ENCODE measurements at regions not wholly inside any gene's neighbourhood (a gene's known extent, or its start where the extent isn't known, plus 50 kb on each side); places are given as distances from the start of the nearest gene placed in this dataset.

GRCh38 chr3:156606729-156607128, 51.8 kb upstream of the SSR3 start:
- Histone ChIP-seq H2AFZ (ENCODE audit: insufficient read depth, low read length, poor library complexity) (no peak overlapping the region), H3K27ac (ENCODE audit: low read depth, low read length) (no peak overlapping the region), H3K79me2 (ENCODE audit: control insufficient read depth, insufficient read depth, low read length, poor library complexity) (no peaks in the 10 kb centered on the region), H3K23ac (ENCODE audit: low read length) (no peak overlapping the region), H2BK120ac (ENCODE audit: insufficient read depth, low read length, poor library complexity) (no peak overlapping the region), H4K12ac (ENCODE audit: low read depth, low read length) (no peak overlapping the region), H4K91ac (ENCODE audit: low read depth, low read length) (no peak overlapping the region), H3K9ac (ENCODE audit: low read length) (no peak overlapping the region), H3K4me1 (ENCODE audit: control insufficient read depth in 1 of 2, insufficient read depth in 2 of 2, low read length in 2 of 2) (peaks cover 6 to 8% of the 10 kb centered on the region in 2 experiments), H4K8ac (ENCODE audit: low read depth, low read length) (no peak overlapping the region), H3K9me3 (ENCODE audit: insufficient read depth, low read depth, low read length) (no peaks in the 10 kb centered on the region), H2AK5ac (ENCODE audit: low read length) (no peak overlapping the region), H2BK12ac (ENCODE audit: low read length) (no peak overlapping the region), H3K4me3 (ENCODE audit: low read depth, low read length) (no peak overlapping the region), H3K18ac (ENCODE audit: low read length) (no peak overlapping the region), H2BK5ac (ENCODE audit: low read depth, low read length, poor library complexity) (no peak overlapping the region), H3K14ac (ENCODE audit: low read length) (no peak overlapping the region), H3K4me2 (ENCODE audit: low read length) (no peak overlapping the region), H3K36me3 (ENCODE audit: control insufficient read depth in 1 of 2, insufficient read depth in 2 of 2, low read length in 2 of 2) (no peaks in the 10 kb centered on the region), H3K79me1 (ENCODE audit: low read length) (no peaks in the 10 kb centered on the region), H3K27me3 (ENCODE audit: insufficient read depth, low read length) (no peaks in the 10 kb centered on the region), H3K4ac (ENCODE audit: low read depth, low read length) (no peak overlapping the region)
- no peak for DNase-seq
- WGBS (ENCODE audit: extremely low coverage, insufficient coverage, insufficient read length) = no CpG with 5 or more reads among the region's 4 CpGs

GRCh38 chr3:156605686-156606605, 51.0 kb upstream of the SSR3 start:
- Histone ChIP-seq H3K4ac (ENCODE audit: low read depth, low read length) (no peak overlapping the region), H2BK12ac (ENCODE audit: low read length) (no peak overlapping the region), H3K4me1 (ENCODE audit: control insufficient read depth in 1 of 2, insufficient read depth in 2 of 2, low read length in 2 of 2) (peaks cover 6 to 8% of the 10 kb centered on the region in 2 experiments), H3K79me2 (ENCODE audit: control insufficient read depth, insufficient read depth, low read length, poor library complexity) (no peaks in the 10 kb centered on the region), H2BK120ac (ENCODE audit: insufficient read depth, low read length, poor library complexity) (no peak overlapping the region), H3K14ac (ENCODE audit: low read length) (no peak overlapping the region), H4K12ac (ENCODE audit: low read depth, low read length) (peak overlapping the region; percentile 3), H3K9me3 (ENCODE audit: insufficient read depth, low read depth, low read length) (no peaks in the 10 kb centered on the region), H4K8ac (ENCODE audit: low read depth, low read length) (peak overlapping the region; percentile 91), H2AFZ (ENCODE audit: insufficient read depth, low read length, poor library complexity) (peak overlapping the region; percentile 92), H4K91ac (ENCODE audit: low read depth, low read length) (peak overlapping the region; percentile 42), H3K36me3 (ENCODE audit: control insufficient read depth in 1 of 2, insufficient read depth in 2 of 2, low read length in 2 of 2) (no peaks in the 10 kb centered on the region), H3K23ac (ENCODE audit: low read length) (no peak overlapping the region), H3K9ac (ENCODE audit: low read length) (peak overlapping the region; percentile 71), H3K27ac (ENCODE audit: low read depth, low read length) (no peak overlapping the region), H3K27me3 (ENCODE audit: insufficient read depth, low read length) (no peaks in the 10 kb centered on the region), H3K4me2 (ENCODE audit: low read length) (peak overlapping the region; percentile 83), H3K4me3 (ENCODE audit: low read depth, low read length) (peak overlapping the region; percentile 53), H2AK5ac (ENCODE audit: low read length) (no peak overlapping the region), H3K79me1 (ENCODE audit: low read length) (no peaks in the 10 kb centered on the region), H2BK5ac (ENCODE audit: low read depth, low read length, poor library complexity) (no peak overlapping the region), H3K18ac (ENCODE audit: low read length) (no peak overlapping the region)
- WGBS (ENCODE audit: extremely low coverage, insufficient coverage, insufficient read length) = no CpG with 5 or more reads among the region's 37 CpGs
- peak in 1 of 2 donors; percentile 38 for DNase-seq

- Histone ChIP-seq H2BK5ac (ENCODE audit: low read depth, low read length, poor library complexity) (no peak overlapping the region), H3K79me1 (ENCODE audit: low read length) (no peaks in the 10 kb centered on the region), H3K14ac (ENCODE audit: low read length) (no peak overlapping the region), H4K8ac (ENCODE audit: low read depth, low read length) (no peak overlapping the region), H3K9ac (ENCODE audit: low read length) (no peak overlapping the region), H2BK12ac (ENCODE audit: low read length) (no peak overlapping the region), H3K27ac (ENCODE audit: low read depth, low read length) (no peak overlapping the region), H4K91ac (ENCODE audit: low read depth, low read length) (no peak overlapping the region), H2AK5ac (ENCODE audit: low read length) (no peak overlapping the region), H2BK120ac (ENCODE audit: insufficient read depth, low read length, poor library complexity) (no peak overlapping the region), H3K36me3 (ENCODE audit: control insufficient read depth in 1 of 2, insufficient read depth in 2 of 2, low read length in 2 of 2) (no peaks in the 10 kb centered on the region), H3K4ac (ENCODE audit: low read depth, low read length) (no peak overlapping the region), H3K4me3 (ENCODE audit: low read depth, low read length) (no peak overlapping the region), H3K27me3 (ENCODE audit: insufficient read depth, low read length) (no peaks in the 10 kb centered on the region), H4K12ac (ENCODE audit: low read depth, low read length) (no peak overlapping the region), H3K9me3 (ENCODE audit: insufficient read depth, low read depth, low read length) (no peaks in the 10 kb centered on the region), H3K79me2 (ENCODE audit: control insufficient read depth, insufficient read depth, low read length, poor library complexity) (no peaks in the 10 kb centered on the region), H2AFZ (ENCODE audit: insufficient read depth, low read length, poor library complexity) (no peak overlapping the region), H3K23ac (ENCODE audit: low read length) (no peak overlapping the region), H3K4me2 (ENCODE audit: low read length) (no peak overlapping the region), H3K4me1 (ENCODE audit: control insufficient read depth in 1 of 2, insufficient read depth in 2 of 2, low read length in 2 of 2) (peaks cover 6 to 8% of the 10 kb centered on the region in 2 experiments), H3K18ac (ENCODE audit: low read length) (no peak overlapping the region)
- WGBS (ENCODE audit: extremely low coverage, insufficient coverage, insufficient read length) = no CpG with 5 or more reads among the region's 2 CpGs
- DNase-seq = no peak
These were observed 49.8 kb upstream of the SSR3 start for GRCh38 chr3:156604642-156605144.

Data from trophoblast cell (in vitro differentiated cells and primary cell).